H1 (cell line): ENCODE measurements at regions not wholly inside any gene's neighbourhood (a gene's known extent, or its start where the extent isn't known, plus 50 kb on each side); places are given as distances from the start of the nearest gene placed in this dataset.

Experiments
- CTCF ChIA-PET: fragments of 300-600 bp; sonication (Branson Sonifier 250); formaldehyde crosslinking; loops from one replicate; lab custom pipeline; 2021; ENCODE audit not compliant: partially characterized antibody; lab: Charles Lee
- POLR2A ChIA-PET: fragments of 300-600 bp; sonication (Branson Sonifier 250); formaldehyde crosslinking; loops from one replicate; lab custom pipeline; 2021; ENCODE audit warnings: inconsistent platforms; ENCODE audit not compliant: partially characterized antibody; lab: Charles Lee
- DNase-seq, 2 experiments: peaks; one replicate each; pipeline versions ENCODE4 v3.0.0 to v3.0.0-alpha.2; 2010 to 2022; ENCODE audit warnings: low spot score in 2 of 2, low read depth in 1 of 2, mixed read lengths in 1 of 2
- FAIRE-seq: peaks from 2 replicates; lab custom pipeline; 2011; peaks lifted over from hg19 to GRCh38; lab: Jason Lieb, UNC
- H2AFZ ChIP-seq: 2 replicates; pipeline ENCODE4 v1.8.1; 2012; ENCODE audit warnings: low read length, inconsistent platforms
- H2AK5ac ChIP-seq: 2 replicates; pipeline ENCODE4 v1.6.1; 2013; ENCODE audit warnings: low read depth, low read length
- H2BK120ac ChIP-seq: replicated peaks from 2 replicates; pipeline ENCODE3; 2013; ENCODE audit warnings: low read depth, low read length, inconsistent platforms
- H2BK12ac ChIP-seq: 2 replicates; pipeline ENCODE4 v1.6.1; 2013; ENCODE audit warnings: low read depth, low read length
- H2BK15ac ChIP-seq: 2 replicates; pipeline ENCODE4 v1.6.1; 2013; ENCODE audit warnings: low read length
- H2BK20ac ChIP-seq: 2 replicates; pipeline ENCODE4 v1.6.1; 2013; ENCODE audit warnings: low read length
- H2BK5ac ChIP-seq: 2 replicates; pipeline ENCODE4 v1.6.1; 2013; ENCODE audit warnings: low read depth, low read length
- H3K14ac ChIP-seq: 2 replicates; pipeline ENCODE4 v1.6.1; 2013; ENCODE audit warnings: inconsistent platforms; ENCODE audit not compliant: insufficient read length
- H3K18ac ChIP-seq: 2 replicates; pipeline ENCODE4 v1.6.1; 2013; ENCODE audit warnings: low read length; ENCODE audit errors: extremely low read depth
- H3K23ac ChIP-seq: 2 replicates; pipeline ENCODE4 v1.6.1; 2013; ENCODE audit warnings: inconsistent platforms; ENCODE audit not compliant: insufficient read length
- H3K23me2 ChIP-seq: 2 replicates; pipeline ENCODE4 v1.6.1; 2013; ENCODE audit warnings: low read depth, low read length
- H3K27ac ChIP-seq: 2 replicates; pipeline ENCODE4 v1.6.1; 2011; ENCODE audit warnings: low read depth, low read length, inconsistent platforms
- H3K27me3 ChIP-seq, 4 experiments: replicated peaks in 1 of 4; 1 replicate in 1 of 4; 2 replicates in 3 of 4; pipeline versions ENCODE4 v1.6.1 to v1.8.1; 2011 to 2013; ENCODE audit warnings: low read length in 3 of 4, mild to moderate bottlenecking in 3 of 4, inconsistent platforms in 2 of 4, mixed read lengths in 2 of 4, moderate library complexity in 1 of 4; ENCODE audit not compliant: control insufficient read depth in 3 of 4, insufficient read depth in 3 of 4; ENCODE audit errors: extremely low read depth in 1 of 4
- H3K36me3 ChIP-seq, 4 experiments: 2 replicates each; pipeline versions ENCODE4 v1.6.1 to v1.8.1; 2011 to 2013; ENCODE audit warnings: mild to moderate bottlenecking in 4 of 4, low read length in 3 of 4, moderate library complexity in 2 of 4, control low read depth in 1 of 4, inconsistent platforms in 1 of 4; ENCODE audit not compliant: insufficient read depth in 4 of 4, control insufficient read depth in 2 of 4
- H3K4ac ChIP-seq: replicated peaks from 2 replicates; pipeline ENCODE3; 2013; ENCODE audit warnings: low read length, low read depth, mixed read lengths, inconsistent platforms; ENCODE audit not compliant: insufficient read length
- H3K4me1 ChIP-seq, 4 experiments: replicated peaks in 1 of 4; 1 replicate in 1 of 4; 2 replicates in 3 of 4; pipeline versions ENCODE4 v1.6.1 to v1.8.1; 2011 to 2013; ENCODE audit warnings: low read length in 3 of 4, inconsistent platforms in 2 of 4, mixed read lengths in 1 of 4; ENCODE audit not compliant: insufficient read depth in 4 of 4, control insufficient read depth in 3 of 4
- H3K4me2 ChIP-seq, 2 experiments: 2 replicates each; pipeline versions ENCODE4 v1.6.1 to v1.8.1; 2011 to 2013; ENCODE audit warnings: low read depth in 2 of 2, low read length in 2 of 2, control low read depth in 1 of 2, inconsistent platforms in 1 of 2, mild to moderate bottlenecking in 1 of 2; ENCODE audit not compliant: insufficient read depth in 1 of 2
- H3K4me3 ChIP-seq, 4 experiments: fragments of 200-600, 300-600 bp in 1 of 4; sonication (generic), shearing (Covaris generic), sonication (Bioruptor Twin) in 1 of 4; 2 replicates each; pipeline versions ENCODE4 v1.5.1 to v1.8.1; 2011 to 2016; ENCODE audit warnings: low read length in 4 of 4, low read depth in 3 of 4, control low read depth in 2 of 4, inconsistent platforms in 2 of 4, mild to moderate bottlenecking in 2 of 4, mixed read lengths in 1 of 4, moderate library complexity in 1 of 4; ENCODE audit not compliant: insufficient read depth in 2 of 4; ENCODE audit errors: extremely low read depth in 1 of 4
- H3K56ac ChIP-seq: replicated peaks from 2 replicates; pipeline ENCODE3; 2013; ENCODE audit warnings: low read depth, mild to moderate bottlenecking, mixed read lengths, low read length, inconsistent platforms; ENCODE audit not compliant: insufficient read length
- H3K79me1 ChIP-seq: 2 replicates; pipeline ENCODE4 v1.6.1; 2013; ENCODE audit warnings: low read depth, low read length, control low read depth
- H3K79me2 ChIP-seq, 2 experiments: 2 replicates each; pipeline versions ENCODE4 v1.6.1 to v1.8.1; 2012 to 2013; ENCODE audit warnings: low read length in 2 of 2, mild to moderate bottlenecking in 2 of 2, inconsistent platforms in 1 of 2; ENCODE audit not compliant: insufficient read depth in 2 of 2, control insufficient read depth in 1 of 2
- H3K9ac ChIP-seq, 4 experiments: replicated peaks in 1 of 4; 1 replicate in 1 of 4; 2 replicates in 3 of 4; pipeline versions ENCODE4 v1.6.1 to v1.8.1; 2011 to 2013; ENCODE audit warnings: low read depth in 3 of 4, low read length in 3 of 4, control low read depth in 2 of 4, mild to moderate bottlenecking in 2 of 4, moderate library complexity in 2 of 4, inconsistent platforms in 1 of 4; ENCODE audit errors: extremely low read depth in 1 of 4
- H3K9me3 ChIP-seq, 2 experiments: 2 replicates each; pipeline versions ENCODE4 v1.6.1 to v1.8.1; 2012 to 2013; ENCODE audit warnings: mild to moderate bottlenecking in 2 of 2, moderate library complexity in 2 of 2, control low read depth in 1 of 2, inconsistent platforms in 1 of 2, low read depth in 1 of 2, low read length in 1 of 2, mixed read lengths in 1 of 2; ENCODE audit not compliant: insufficient read depth in 2 of 2
- H4K20me1 ChIP-seq, 2 experiments: replicated peaks in 1 of 2; 2 replicates each; pipeline versions ENCODE3 to v1.8.1; 2011 to 2013; ENCODE audit warnings: inconsistent platforms in 2 of 2, low read length in 2 of 2, mild to moderate bottlenecking in 1 of 2; ENCODE audit not compliant: insufficient read depth in 2 of 2, control insufficient read depth in 1 of 2
- H4K5ac ChIP-seq: 2 replicates; pipeline ENCODE4 v1.6.1; 2013; ENCODE audit warnings: low read length, low read depth, mixed read lengths, inconsistent platforms; ENCODE audit not compliant: insufficient read length
- H4K8ac ChIP-seq: 2 replicates; pipeline ENCODE4 v1.8.0; 2013; ENCODE audit warnings: mild to moderate bottlenecking, moderate library complexity, low read length, inconsistent platforms; ENCODE audit not compliant: insufficient read depth; ENCODE audit errors: extremely low read depth
- H4K91ac ChIP-seq: replicated peaks from 2 replicates; pipeline ENCODE3; 2013; ENCODE audit warnings: low read length, mixed read lengths, inconsistent platforms; ENCODE audit not compliant: insufficient read length
- FOSL1 ChIP-seq: IDR thresholded peaks from 2 replicates; pipeline ENCODE4 v1.6.1; 2011; ENCODE audit warnings: mild to moderate bottlenecking, low read depth, low read length, moderate library complexity; ENCODE audit not compliant: insufficient read depth
- GTF2F1 ChIP-seq: IDR thresholded peaks from 2 replicates; pipeline ENCODE4 v1.6.1; 2012; ENCODE audit warnings: low read depth, low read length, improper control_type of control experiment, borderline replicate concordance
- RNF2 ChIP-seq: fragments of 200-900, 300-1000 bp; sonication (generic); IDR thresholded peaks from 2 replicates; pipeline ENCODE4 v1.7.1; 2016; ENCODE audit warnings: borderline replicate concordance, low read depth, mild to moderate bottlenecking, antibody characterized with exemption, low read length; ENCODE audit not compliant: poor library complexity, severe bottlenecking; ENCODE audit errors: missing control alignments
- RXRA ChIP-seq: IDR thresholded peaks from 2 replicates; pipeline ENCODE4 v1.6.1; 2011; ENCODE audit warnings: low read depth, mild to moderate bottlenecking, low read length, moderate library complexity; ENCODE audit not compliant: insufficient read depth
- SIX5 ChIP-seq: IDR thresholded peaks from 2 replicates; pipeline ENCODE4 v1.6.1; 2011; ENCODE audit warnings: mild to moderate bottlenecking, low read depth, low read length
- TBP ChIP-seq: IDR thresholded peaks from 2 replicates; pipeline ENCODE4 v1.6.1; 2011; ENCODE audit warnings: low read depth, low read length, improper control_type of control experiment

GRCh38 chr2:217304582-217304981 is 444.7 kb upstream of the TNP1 start:
- Histone ChIP-seq H3K79me2 (no peaks in the 10 kb centered on the region), H3K23me2 (no peaks in the 10 kb centered on the region), H4K8ac (no peak overlapping the region), H3K27me3 (no peaks in the 10 kb centered on the region), H3K79me1 (no peaks in the 10 kb centered on the region), H3K4me1 (no peaks in the 10 kb centered on the region), H3K18ac (no peak overlapping the region), H4K91ac (no peak overlapping the region), H2BK5ac (no peak overlapping the region), H2BK15ac (no peak overlapping the region), H3K4me2 (no peak overlapping the region), H3K27ac (no peak overlapping the region), H2BK20ac (no peak overlapping the region), H3K23ac (no peak overlapping the region), H2AFZ (no peak overlapping the region), H2BK12ac (no peak overlapping the region), H3K9ac (no peak overlapping the region), H2AK5ac (no peak overlapping the region), H3K14ac (no peak overlapping the region), H3K9me3 (no peaks in the 10 kb centered on the region), H3K56ac (no peak overlapping the region), H3K36me3 (no peaks in the 10 kb centered on the region), H4K5ac (no peak overlapping the region), H2BK120ac (no peak overlapping the region), H3K4ac (no peak overlapping the region), H3K4me3 (no peak overlapping the region), H4K20me1 (no peaks in the 10 kb centered on the region)
- ChIA-PET CTCF (interaction anchor here (0.6 to 1.1 kb wide), 2 partner anchors 19 to 29 kb away, joined by 3 to 4 read pairs; no protein-coding TSS in a partner anchor), POLR2A (no interaction called here)
- FAIRE-seq (no peak), DNase-seq (no peak)
- TF ChIP-seq RNF2 = no peak
- TF ChIP-seq FOSL1 = no peak
- no peak for TF ChIP-seq GTF2F1
- TF ChIP-seq TBP = no peak
- TF ChIP-seq SIX5 = no peak
- no peak for TF ChIP-seq RXRA
